GM19397 (cell line): ENCODE measurements at regions not wholly inside any gene's neighbourhood (a gene's known extent, or its start where the extent isn't known, plus 50 kb on each side); places are given as distances from the start of the nearest gene placed in this dataset.
"Not testable (repeated sequence)": the region's sequence is repeated elsewhere in the genome, so short reads cannot be mapped to it uniquely, and the experiment has no call there.

Experiments
- ATAC-seq: cut with Tn5 transposase; IDR thresholded peaks from one replicate; pipeline ENCODE4 v1.9.1; 2021; ENCODE audit warnings: mild to moderate bottlenecking, moderate library complexity; ENCODE audit not compliant: unreplicated experiment

DNA sequence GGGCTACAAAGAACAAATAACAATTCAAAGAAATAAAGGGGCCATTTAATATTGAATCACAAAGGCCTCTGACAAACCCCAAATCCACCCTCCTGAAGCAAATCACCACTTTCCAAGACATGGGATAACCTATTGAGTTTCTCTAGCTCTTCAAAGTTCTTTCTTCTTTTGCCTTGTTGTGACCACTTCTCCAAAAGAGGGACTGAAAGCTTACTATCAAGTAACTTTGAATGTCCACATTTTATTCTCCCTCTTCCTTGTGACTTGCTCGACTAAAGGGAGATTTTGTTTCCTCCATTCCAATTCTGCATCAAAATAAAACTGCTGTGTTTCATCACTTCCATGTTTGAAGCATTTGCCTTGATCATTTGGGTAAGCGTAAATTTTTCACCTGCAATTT lies 166.6 kb upstream of the SLC7A11 start:
- ATAC-seq = no peak

DNA sequence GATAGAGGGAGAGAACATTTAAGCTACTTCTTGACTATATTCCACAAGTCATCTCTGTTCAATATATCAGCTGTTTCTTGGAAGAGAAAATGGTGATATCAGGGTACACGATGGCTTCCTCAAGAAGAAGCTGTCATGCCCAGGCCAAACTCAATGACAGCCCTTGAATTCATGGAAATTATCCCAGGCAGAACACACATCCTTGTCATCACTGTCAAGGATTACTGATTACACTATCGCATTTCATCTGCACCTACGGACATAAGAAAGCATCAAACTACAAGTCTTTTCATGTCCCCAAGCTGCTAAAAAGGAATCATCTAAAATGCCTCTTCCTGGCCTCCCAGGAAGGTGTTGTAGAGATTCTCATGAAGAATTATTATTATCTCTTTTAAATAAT lies 165.2 kb upstream of the SLC7A11 start:
- no peak for ATAC-seq

DNA sequence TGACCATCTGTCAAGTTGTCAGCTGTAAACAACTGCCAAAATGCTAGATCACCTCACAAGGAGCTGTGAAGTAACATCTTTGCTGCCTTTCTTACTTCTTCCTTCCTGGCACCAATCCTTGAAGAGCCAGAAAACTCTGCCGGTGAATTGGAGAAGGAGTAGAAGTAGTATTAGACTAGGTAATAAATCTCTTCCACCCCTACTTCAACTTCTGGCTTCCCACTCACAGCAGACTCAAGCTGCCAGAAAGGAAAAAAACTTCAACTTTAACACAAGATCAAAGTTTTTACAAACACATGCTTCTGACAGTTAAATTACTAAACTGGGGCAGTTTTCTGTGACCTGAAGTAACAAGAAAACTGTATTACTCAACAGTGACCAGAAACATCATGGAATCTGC lies 164.7 kb upstream of the SLC7A11 start:
- no peak for ATAC-seq

DNA sequence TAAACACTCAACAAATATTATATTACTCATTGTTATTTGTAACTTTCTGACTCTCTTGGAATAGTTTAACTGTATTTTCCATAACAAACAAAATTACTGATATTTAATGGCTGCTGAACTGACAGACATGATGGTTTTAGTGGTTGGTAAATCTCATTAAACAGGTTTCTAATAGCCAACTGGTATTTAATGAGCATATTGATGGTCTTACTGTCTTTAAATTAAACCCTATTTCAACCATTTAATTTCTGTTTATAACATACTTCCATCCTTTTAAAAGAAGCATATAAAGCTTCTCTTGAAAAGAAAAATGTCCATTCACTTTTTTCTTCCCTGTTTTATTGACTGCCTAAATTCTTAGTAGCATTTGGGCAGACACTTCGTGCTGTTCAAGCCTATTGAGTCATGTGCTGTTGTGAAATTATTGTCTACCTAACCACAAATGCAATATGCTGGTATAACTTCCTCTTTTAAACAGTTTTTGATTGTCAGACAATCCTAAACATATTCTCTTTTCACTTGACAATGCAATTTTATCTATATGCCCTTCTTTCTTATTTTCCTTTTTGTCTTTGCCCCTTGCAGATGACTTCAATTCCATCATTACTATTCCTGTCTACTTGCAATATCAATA lies 163.9 kb upstream of the SLC7A11 start:
- peak; percentile 67 for ATAC-seq

DNA sequence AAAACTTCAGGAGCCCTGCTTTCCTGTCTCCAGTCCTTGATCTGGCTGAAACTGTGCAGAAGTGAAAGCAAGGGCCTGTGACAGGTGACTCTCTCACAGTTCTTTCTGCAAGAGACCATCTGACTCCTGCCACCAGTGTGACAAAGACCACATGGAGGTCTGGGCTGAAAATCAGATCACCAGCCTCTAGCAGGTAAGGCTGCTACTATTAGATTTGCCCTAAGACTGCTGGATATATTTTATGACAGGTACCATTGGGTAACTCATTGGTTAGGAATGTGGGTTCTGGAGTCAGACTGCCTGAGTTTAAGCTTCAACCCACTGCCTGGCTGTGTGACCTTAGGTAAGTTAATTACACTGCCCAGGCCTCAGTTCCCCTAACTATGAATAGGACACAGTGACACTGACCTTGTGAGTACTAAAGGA lies 163.3 kb upstream of the SLC7A11 start:
- ATAC-seq = peak; percentile 82

DNA sequence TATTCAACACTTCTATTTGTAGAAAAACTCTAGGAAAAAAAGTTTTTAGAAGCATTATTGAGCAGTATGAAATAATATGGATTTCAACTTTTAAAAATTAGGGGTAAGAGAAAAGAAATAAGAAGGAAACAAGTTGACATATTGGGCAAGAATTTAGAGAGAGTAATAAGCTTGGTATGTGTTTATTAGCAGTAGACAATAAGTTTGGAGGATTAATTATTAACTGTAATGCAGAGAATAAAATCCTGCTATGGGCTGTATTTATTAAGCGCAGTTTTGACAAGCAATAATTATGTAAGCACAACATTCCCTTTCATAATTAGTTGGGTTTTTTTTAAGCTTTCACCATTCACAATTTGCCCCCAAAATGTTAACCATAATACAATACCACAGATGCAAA lies 162.7 kb upstream of the SLC7A11 start:
- ATAC-seq = no peak

DNA sequence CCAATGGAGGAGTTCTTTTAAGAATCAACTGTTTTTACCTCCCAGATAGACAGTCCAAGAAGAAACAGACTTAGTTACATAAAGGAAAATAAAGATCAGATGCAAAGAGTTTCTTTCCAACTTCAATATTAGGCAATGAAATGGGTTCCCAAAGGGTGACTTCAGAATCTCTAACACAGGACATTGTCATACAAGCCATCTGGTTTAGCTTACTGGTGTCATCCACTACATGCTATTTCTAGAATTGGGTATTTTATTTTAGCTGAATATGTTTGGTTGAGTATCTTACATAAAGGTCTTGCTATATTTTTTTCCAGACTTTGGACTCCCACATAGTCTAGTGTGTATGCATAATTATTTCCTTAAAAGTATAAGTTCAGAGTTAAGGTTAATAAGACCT lies 162.1 kb upstream of the SLC7A11 start:
- ATAC-seq = no peak

DNA sequence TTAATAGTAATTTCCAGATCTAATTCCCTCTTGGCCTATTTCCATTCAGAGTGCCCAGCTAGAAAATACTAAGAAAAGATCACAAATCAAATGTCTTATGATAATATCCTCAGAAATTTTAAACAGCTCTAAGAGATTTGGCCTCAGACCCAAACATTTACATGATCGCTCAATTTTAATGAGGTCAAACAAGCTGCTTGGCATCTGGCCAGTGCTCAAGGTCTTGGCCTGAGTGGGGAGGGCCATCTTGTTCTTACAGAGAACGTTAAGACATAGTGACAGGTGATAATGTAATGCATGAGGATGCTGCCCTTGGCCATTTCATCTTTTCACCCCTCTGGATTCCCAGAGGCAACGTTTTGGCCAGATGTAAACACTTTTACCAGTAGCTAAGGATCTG lies 159.2 kb upstream of the SLC7A11 start:
- no peak for ATAC-seq

DNA sequence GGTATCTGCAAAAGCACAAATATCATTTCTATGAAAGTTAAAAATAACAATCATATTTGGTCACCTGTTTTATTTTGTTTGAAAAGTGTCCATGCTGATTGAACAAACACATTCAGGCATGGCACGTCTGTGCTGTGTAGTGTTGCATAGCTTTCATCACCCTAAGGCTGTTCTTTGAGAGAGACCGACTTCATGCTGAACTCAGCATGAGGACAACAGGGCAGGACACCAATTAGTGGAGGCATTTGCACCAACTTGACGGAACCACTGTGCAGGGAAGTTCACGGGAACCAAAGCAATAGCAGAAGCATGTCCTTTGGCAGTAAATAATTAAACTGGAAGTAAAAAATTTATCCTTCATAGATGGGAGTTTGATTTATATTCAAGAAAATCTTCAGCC lies 158.4 kb upstream of the SLC7A11 start:
- ATAC-seq = no peak

DNA sequence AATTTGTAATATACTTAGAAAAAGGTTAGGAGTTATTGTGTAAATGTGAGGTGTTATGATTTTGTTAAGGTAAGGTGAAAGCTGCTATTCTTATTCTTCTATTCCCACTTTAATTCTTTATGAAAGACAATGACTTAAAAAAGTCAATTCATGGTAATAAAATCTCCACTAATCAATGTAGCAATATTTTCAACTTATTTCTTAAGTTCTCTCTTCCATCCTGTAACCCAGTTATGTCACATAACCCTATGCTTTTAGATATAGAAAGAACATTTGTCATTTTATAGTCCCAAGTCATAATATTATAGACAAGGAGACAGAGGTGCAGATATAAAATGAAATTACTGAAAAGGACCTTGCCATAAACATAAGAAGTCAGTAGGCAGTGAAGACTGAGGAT lies 157.9 kb upstream of the SLC7A11 start:
- ATAC-seq = no peak

DNA sequence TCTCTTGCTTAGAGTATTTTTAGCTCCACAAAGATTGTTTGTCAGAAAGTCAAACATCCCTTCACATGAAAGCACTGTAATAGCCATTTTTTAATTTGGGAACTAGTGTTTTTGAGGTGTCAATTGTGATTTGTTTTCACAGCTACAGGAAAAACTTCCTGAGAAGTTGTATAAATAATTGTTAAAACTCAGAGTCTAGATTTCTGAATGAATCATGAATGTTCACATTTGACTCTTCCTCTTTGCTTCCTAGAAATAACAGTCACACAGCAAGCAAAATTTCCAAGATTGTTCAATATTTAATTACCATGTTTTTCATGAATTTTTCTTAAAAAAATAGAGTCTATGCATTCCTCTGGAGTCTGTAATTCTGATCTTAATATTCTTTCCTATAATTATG lies 156.9 kb upstream of the SLC7A11 start:
- no peak for ATAC-seq

DNA sequence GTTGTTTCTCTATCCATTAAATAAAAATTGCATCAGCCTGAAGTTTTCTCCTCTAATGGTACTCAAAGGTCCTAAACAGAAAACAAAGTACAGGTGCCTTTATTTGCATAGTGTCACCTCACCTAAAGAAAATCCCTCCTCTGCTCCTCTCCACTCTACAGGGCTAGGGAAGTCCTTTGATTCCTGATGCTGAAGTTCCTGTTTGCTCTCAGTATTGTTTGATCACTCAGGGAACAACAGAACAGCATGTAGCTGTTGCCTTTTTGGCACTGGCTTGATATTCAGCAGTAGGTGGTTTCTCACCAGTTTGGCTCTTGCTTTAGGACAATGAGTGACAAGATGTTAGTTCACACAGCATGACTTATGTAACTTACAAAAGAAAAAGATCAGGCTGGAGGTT lies 156.2 kb upstream of the SLC7A11 start:
- ATAC-seq = no peak

DNA sequence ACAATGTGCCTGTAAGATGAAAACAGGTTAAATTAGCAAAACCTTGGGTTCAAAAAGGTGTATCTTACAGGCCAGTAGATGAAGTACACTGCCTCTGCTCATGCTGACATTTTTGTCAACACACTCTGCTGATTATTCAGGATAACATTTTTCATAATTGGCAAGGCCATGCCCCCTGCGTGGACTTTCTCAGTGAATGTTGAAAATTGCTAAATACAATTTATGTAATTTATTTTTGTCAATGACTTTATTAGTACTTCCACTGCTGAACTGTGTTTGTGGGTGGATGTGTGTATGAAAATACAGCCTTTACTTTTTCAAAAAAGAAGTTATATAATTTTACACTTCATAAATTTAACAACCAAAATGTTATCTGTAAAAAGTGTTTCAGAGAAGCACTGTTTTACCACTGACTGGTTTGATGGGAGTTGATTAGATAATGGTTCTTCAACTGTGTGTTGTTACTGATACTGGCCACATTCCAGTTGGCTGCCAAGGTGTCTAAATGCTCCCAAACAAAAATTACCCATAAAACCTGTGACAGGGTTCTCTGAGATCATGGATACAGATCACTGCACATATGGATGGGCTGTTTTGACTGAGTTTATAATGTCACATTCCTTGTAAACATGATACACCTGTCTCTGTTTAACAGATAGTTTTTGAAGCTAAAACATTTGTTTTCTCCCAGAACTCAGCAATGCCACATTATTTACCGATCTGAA lies 151.9 kb upstream of the SLC7A11 start:
- ATAC-seq = no peak

DNA sequence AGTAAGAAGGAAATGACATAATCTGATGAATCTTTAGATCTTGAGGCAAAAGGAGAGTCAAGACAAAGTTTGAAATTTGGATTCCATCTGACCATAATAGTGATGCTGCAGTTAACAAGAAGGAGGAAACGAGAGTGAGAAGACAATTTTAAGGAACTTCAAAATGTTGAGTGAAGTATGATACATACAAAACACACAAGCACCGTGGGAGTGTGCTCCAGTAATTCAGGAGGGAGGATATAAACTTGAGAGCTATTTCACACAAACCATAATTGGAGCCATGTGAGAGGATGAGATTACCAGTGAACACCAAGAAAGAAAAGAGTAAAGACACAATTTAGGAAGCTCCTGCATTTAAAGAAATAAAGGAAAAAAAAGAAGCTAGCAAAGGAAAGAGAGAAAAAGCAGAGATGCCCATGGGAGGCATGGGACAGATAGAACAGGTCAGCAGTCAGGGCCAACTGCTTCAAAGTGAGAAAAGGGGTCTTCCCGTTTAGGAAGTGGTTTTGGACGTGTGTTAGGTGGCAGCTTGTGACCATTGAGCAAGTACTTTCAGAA lies 150.7 kb upstream of the SLC7A11 start:
- no peak for ATAC-seq

DNA sequence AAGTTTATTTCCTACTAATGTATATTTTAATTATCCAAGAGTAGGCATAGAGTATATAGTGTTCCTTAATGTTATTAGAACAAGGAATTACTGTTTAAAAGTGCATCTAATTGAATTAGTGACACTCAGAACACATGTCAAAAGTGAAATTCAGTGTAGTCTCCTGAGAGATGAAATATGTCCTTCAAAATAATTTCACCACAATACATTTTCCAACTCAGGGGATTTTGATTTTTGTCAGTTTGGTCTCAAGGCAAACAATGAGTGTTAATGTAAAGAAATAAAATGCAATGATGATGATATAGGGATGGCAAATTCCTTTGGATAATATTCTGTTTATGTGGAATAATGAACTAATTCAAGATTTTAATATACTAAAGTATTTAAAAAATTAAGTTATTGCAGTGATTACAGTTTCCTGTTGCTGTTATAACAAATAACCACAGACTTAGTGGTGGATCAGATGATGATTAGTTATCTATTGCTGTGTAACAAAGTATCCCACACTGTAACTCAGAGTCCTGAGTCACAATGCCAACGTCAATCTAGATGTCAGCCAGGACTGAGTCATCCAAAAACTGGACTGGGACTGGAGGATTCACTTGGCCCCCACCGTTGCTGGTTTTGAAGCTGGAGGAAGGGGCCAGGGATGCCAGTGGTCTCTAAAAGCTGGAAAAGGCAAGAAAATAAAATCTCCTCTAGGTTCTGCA lies 148.0 kb upstream of the SLC7A11 start:
- no peak for ATAC-seq

DNA sequence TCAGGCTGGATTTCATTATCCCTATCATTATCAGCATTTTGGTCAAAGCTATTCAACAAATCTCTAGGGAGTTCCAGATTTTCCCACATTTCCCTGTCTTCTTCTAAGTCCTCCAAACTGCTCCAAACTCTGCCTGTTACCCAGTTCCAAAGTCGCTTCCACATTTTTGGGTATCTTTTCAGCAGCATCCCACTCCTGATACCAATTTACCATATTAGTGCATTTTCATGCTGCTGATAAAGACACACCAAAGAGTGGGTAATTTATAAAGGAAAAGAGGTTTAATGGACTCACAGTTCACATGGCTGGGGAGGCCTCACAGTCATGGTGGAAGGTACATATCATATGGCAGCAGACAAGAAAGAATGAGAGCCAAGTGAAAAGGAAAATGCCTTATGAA lies 132.8 kb upstream of the SLC7A11 start:
- no peak for ATAC-seq

DNA sequence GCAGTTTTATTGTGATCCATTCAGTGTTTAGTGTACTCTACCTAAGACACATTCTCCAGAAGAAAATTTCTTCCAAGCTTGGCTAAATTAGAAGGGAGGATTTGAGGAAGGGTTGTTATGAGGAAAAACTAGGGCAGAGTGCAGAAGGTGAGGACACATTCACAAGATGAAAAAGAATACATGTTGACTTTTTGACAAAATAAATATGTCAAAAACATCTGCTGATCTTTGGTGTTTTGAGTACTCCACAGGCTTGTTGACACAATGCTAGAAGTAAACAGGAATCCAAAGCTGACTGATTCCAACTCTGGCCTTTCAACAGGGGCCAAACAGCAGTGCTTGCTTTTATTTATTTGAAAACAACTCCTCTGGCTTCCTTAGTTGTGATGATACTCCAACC lies 125.8 kb upstream of the SLC7A11 start:
- ATAC-seq = no peak

DNA sequence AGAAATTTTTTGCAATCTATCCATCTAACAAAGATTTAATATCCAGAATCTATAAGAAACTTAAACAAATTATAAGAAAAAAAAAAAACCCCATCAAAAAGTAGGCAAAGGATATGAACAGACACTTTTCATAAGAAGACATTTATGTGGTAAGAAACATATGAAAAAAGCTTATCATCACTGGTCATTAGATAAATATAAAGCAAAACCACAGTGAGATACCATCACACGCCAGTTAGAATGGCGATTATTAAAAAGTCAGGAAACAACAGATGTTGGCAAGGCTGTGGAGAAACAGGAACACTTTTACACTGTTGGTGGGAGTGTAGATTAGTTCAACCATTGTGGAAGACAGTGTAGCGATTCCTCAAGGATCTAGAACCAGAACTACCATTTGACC lies 110.3 kb upstream of the SLC7A11 start:
- ATAC-seq = not testable (repeated sequence)

DNA sequence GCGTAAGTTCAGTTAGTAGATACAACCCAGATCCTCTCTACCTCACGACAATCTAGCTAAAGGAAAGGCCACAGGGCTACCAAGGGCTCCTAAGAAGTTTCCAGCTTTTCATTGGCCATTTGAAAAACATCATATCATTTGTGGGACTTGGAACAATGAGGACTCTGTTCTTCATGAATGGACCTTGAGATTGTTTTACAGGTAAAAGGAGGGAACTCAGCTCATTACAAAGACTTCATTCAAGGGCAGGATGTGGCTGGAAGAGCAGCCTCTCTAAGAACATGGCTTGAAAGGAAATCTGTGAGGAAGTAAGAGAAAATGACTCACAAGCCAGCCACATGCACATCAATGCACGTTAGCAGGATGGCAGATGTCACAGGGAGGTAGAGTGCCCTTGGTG lies 105.9 kb upstream of the SLC7A11 start:
- ATAC-seq = no peak

DNA sequence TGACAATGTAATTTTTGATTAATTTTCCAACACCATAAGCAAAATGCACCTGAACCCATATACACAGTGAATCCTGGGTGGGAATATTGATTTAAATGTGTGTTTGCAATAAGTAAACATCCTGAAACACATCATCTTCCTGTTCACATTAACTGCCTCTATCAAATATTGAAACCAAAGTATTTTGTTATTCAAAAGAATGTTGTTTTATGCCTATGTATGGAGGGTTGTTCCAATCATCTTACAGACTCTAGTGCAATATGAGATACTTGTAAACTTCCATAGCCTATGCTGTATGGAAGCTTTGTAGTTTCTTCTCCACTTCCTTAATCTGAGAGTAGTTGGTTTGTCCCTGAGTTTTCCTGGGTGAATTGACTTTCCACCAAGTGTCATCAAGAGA lies 105.4 kb upstream of the SLC7A11 start:
- no peak for ATAC-seq

DNA sequence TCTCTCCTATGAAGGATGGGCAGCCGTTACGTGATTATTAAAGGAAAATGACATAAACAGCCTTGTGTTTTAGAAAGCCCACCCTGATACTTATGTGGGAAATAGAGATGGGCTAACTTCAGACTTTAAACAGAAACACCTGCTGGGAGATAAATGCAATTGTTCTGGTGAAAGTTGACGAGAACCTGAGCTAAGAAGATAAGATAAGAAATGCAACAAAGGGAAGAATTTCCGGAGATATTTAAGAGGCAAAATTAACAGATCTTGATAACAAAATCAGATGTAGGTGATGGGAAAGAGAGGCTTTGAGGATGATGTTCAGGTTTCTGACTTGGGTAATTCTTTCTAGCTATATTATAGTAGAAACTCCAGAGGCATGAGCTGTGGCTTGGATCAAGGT lies 102.7 kb upstream of the SLC7A11 start:
- no peak for ATAC-seq

DNA sequence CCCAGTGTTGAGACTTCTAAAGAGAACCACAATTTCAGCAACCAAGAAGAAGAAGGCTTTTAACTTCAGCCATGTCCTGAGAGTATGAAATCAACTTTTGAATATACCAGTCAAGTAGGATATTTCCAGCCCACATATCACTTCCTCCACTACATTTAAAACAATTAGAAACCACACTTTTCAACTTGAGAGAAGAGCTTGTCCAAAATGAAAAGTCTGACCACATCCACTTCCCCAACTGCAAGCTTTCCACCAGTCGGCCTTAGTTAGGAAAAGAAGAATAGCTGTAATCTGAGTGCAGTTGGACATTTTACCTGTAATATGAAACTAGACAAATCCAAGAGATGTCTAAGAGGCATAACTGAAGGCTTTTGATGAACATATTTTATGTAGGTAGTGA lies 101.9 kb upstream of the SLC7A11 start:
- ATAC-seq = no peak
